ENCODE measurements at regions not wholly inside any gene's neighbourhood (a gene's known extent, or its start where the extent isn't known, plus 50 kb on each side); places are given as distances from the start of the nearest gene placed in this dataset.

- WGBS, 2 donors = 84 to 85% methylated on average over 3 of the region's 3 CpGs
Measured at GRCh38 chr4:127307996-127308395, 324.8 kb upstream of the INTU start.

GRCh38 chr4:127309369-127310102 lies 323.2 kb upstream of the INTU start:
- H3K36me3 ChIP-seq (ENCODE audit: control insufficient read depth in 4 of 4, insufficient read depth in 4 of 4, low read length in 4 of 4) = no peaks in the 10 kb centered on the region
- no peaks in the 10 kb centered on the region for H3K27me3 ChIP-seq (ENCODE audit: control insufficient read depth in 3 of 3, insufficient read depth in 3 of 3, low read length in 2 of 3)
- H3K27ac ChIP-seq (ENCODE audit: low read depth in 1 of 2, low read length in 1 of 2) = no peak overlapping the region
- DNase-seq (no peak), ATAC-seq (ENCODE audit: insufficient read depth, low FRiP score) (no peak)
- H3K9ac ChIP-seq (ENCODE audit: insufficient read depth in 1 of 2, low read length in 2 of 2) = no peak overlapping the region
- no peak overlapping the region for H3K4me3 ChIP-seq
- peaks cover 0 to 12% (median 5%) of the 10 kb centered on the region in 4 donors for H3K9me3 ChIP-seq (ENCODE audit: control insufficient read depth in 4 of 4, insufficient read depth in 3 of 4, low read length in 3 of 4)
- H3K4me1 ChIP-seq (ENCODE audit: control insufficient read depth in 5 of 5, insufficient read depth in 5 of 5, low read length in 5 of 5) = no peaks in the 10 kb centered on the region
- TF ChIP-seq CTCF (IDR thresholded peaks at IDR 0.05; ENCODE audit: control extremely low read depth, extremely low read depth) = no peak
- WGBS, 2 donors = 74 to 80% methylated on average over 3 of the region's 3 CpGs

More at GRCh38 chr4:127307996-127308395, 324.8 kb upstream of the INTU start:
- peaks cover 0 to 3% (median 1%) of the 10 kb centered on the region in 4 donors for H3K9me3 ChIP-seq (ENCODE audit: control insufficient read depth in 4 of 4, insufficient read depth in 3 of 4, low read length in 3 of 4)
- H3K27ac ChIP-seq (ENCODE audit: low read depth in 1 of 2, low read length in 1 of 2) = no peak overlapping the region
- no peaks in the 10 kb centered on the region for H3K36me3 ChIP-seq (ENCODE audit: control insufficient read depth in 4 of 4, insufficient read depth in 4 of 4, low read length in 4 of 4)
- H3K9ac ChIP-seq (ENCODE audit: insufficient read depth in 1 of 2, low read length in 2 of 2) = no peak overlapping the region
- H3K4me1 ChIP-seq (ENCODE audit: control insufficient read depth in 5 of 5, insufficient read depth in 5 of 5, low read length in 5 of 5) = no peaks in the 10 kb centered on the region
- H3K4me3 ChIP-seq = no peak overlapping the region
- H3K27me3 ChIP-seq (ENCODE audit: control insufficient read depth in 3 of 3, insufficient read depth in 3 of 3, low read length in 2 of 3) = no peaks in the 10 kb centered on the region
- TF ChIP-seq CTCF (IDR thresholded peaks at IDR 0.05; ENCODE audit: control extremely low read depth, extremely low read depth) = no peak
- DNase-seq = no peak
- ATAC-seq (ENCODE audit: insufficient read depth, low FRiP score) = no peak

- Histone ChIP-seq H3K27ac (ENCODE audit: low read depth in 1 of 2, low read length in 1 of 2) (no peak overlapping the region), H3K4me3 (no peak overlapping the region), H3K9me3 (ENCODE audit: control insufficient read depth in 4 of 4, insufficient read depth in 3 of 4, low read length in 3 of 4) (peaks cover 0 to 12% (median 5%) of the 10 kb centered on the region in 4 donors), H3K9ac (ENCODE audit: insufficient read depth in 1 of 2, low read length in 2 of 2) (no peak overlapping the region), H3K27me3 (ENCODE audit: control insufficient read depth in 3 of 3, insufficient read depth in 3 of 3, low read length in 2 of 3) (no peaks in the 10 kb centered on the region), H3K4me1 (ENCODE audit: control insufficient read depth in 5 of 5, insufficient read depth in 5 of 5, low read length in 5 of 5) (no peaks in the 10 kb centered on the region), H3K36me3 (ENCODE audit: control insufficient read depth in 4 of 4, insufficient read depth in 4 of 4, low read length in 4 of 4) (no peaks in the 10 kb centered on the region)
- ATAC-seq (ENCODE audit: insufficient read depth, low FRiP score) (no peak), DNase-seq (no peak)
- no peak for TF ChIP-seq CTCF (IDR thresholded peaks at IDR 0.05; ENCODE audit: control extremely low read depth, extremely low read depth)
- WGBS, 2 donors = 88 to 100% methylated on average over 1 of the region's 1 CpG
Measured at GRCh38 chr4:127311371-127311770, 321.4 kb upstream of the INTU start.

Measured in lung (tissue), 11 donors.